Hepatocyte (in vitro differentiated cells): ENCODE measurements at regions not wholly inside any gene's neighbourhood (a gene's known extent, or its start where the extent isn't known, plus 50 kb on each side); places are given as distances from the start of the nearest gene placed in this dataset.

ENCODE experiments used
- CTCF ChIP-seq: fragments of 200-600 bp; sonication (generic); IDR thresholded peaks from 2 replicates; pipeline ENCODE4 v1.5.1; 2016; ENCODE audit warnings: antibody characterized with exemption, mild to moderate bottlenecking; ENCODE audit not compliant: poor library complexity
- EZH2 ChIP-seq: fragments of 200-600 bp; sonication (generic); IDR thresholded peaks from 2 replicates; pipeline ENCODE4 v1.6.1; 2016; ENCODE audit warnings: antibody characterized with exemption, mild to moderate bottlenecking, borderline replicate concordance
- EZH2phosphoT487 ChIP-seq: fragments of 200-600 bp; sonication (generic); IDR thresholded peaks from one replicate; pipeline ENCODE4 v1.6.1; 2018; ENCODE audit warnings: antibody characterized with exemption, mild to moderate bottlenecking, low read depth, moderate library complexity; ENCODE audit not compliant: unreplicated experiment, severe bottlenecking

- TF ChIP-seq CTCF (no peak), EZH2phosphoT487 (no peak), EZH2 (no peak)
These were observed 1070.8 kb upstream of the SEMA6A start for GRCh38 chr5:117645400-117645799.
